Stomach smooth muscle (tissue), 2 donors: ENCODE measurements at regions not wholly inside any gene's neighbourhood (a gene's known extent, or its start where the extent isn't known, plus 50 kb on each side); places are given as distances from the start of the nearest gene placed in this dataset.
"Not testable (repeated sequence)": the region's sequence is repeated elsewhere in the genome, so short reads cannot be mapped to it uniquely, and the experiment has no call there.

Experiments
- H3K27ac ChIP-seq: one replicate; pipeline ENCODE4 v1.7.0; 2013; ENCODE audit warnings: mild to moderate bottlenecking, low read length, inconsistent platforms
- H3K27me3 ChIP-seq, 2 donors: one replicate each; pipeline ENCODE4 v1.7.0; 2013; ENCODE audit warnings: low read length in 2 of 2; ENCODE audit not compliant: insufficient read depth in 2 of 2, control insufficient read depth in 1 of 2
- H3K36me3 ChIP-seq, 2 donors: one replicate each; pipeline ENCODE4 v1.7.0; 2013; ENCODE audit warnings: low read length in 2 of 2; ENCODE audit not compliant: control insufficient read depth in 2 of 2, insufficient read depth in 2 of 2
- H3K4me1 ChIP-seq: one replicate; pipeline ENCODE4 v1.7.0; 2013; ENCODE audit warnings: low read length; ENCODE audit not compliant: control insufficient read depth, insufficient read depth
- H3K4me3 ChIP-seq, 2 donors: one replicate each; pipeline ENCODE4 v1.7.0; 2013; ENCODE audit warnings: low read length in 2 of 2
- H3K9ac ChIP-seq, 2 donors: one replicate each; pipeline ENCODE4 v1.7.0; 2013; ENCODE audit warnings: low read length in 2 of 2, mild to moderate bottlenecking in 1 of 2
- H3K9me3 ChIP-seq, 2 donors: one replicate each; pipeline ENCODE4 v1.7.0; 2013; ENCODE audit warnings: low read length in 2 of 2; ENCODE audit not compliant: control insufficient read depth in 2 of 2
- donor health status: healthy.
- donor health status: Pancreatic carcinoma.

DNA sequence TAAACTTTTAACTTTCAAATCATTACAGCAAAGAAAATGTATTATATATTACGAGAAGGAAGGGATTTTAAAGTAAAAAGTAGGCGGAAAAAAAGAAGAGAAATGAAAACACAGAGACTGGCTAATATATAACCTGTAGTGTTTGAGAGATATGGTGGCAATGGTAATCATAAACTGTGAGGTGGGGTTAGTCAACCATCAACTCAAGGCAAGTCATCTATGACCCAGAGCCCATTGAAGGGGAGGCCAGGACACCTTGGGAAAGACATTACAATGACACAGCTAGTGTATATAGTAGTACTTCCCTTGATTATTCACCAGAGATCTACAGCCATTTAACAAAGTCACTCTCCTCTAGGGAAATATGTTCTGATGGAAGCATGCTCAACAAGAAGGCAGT is 423.9 kb upstream of the PITX2 start:
- H3K4me3 ChIP-seq = no peak overlapping the region
- H3K36me3 ChIP-seq = no peaks in the 10 kb centered on the region
- H3K9ac ChIP-seq = no peak overlapping the region
- no peak overlapping the region for H3K27ac ChIP-seq
- H3K9me3 ChIP-seq = no peaks in the 10 kb centered on the region
- H3K27me3 ChIP-seq = no peaks in the 10 kb centered on the region
- no peaks in the 10 kb centered on the region for H3K4me1 ChIP-seq

DNA sequence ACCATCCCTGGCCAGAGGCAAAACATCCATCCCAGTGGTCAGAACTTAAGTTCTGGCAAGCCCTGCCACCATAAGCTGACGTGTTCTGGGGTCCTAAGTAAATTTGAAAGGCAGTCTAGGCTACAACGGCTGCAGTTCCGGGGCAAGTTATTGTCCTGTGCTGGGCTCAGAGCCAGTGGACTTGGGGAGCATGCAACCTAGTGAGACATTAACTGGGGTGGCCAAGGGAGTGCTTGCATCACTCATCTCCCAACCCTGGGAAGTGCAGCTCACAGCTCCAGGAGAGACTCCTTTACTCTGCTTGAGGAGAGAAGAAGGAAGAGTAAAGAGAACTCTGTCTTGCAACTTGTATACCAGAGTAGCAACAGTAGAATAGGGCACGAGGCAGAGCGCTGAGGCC is 425.4 kb upstream of the PITX2 start:
- Histone ChIP-seq H3K4me3 (no peak overlapping the region), H3K36me3 (no peaks in the 10 kb centered on the region), H3K9me3 (no peaks in the 10 kb centered on the region), H3K9ac (no peak overlapping the region), H3K27me3 (no peaks in the 10 kb centered on the region), H3K27ac (no peak overlapping the region), H3K4me1 (no peaks in the 10 kb centered on the region)

DNA sequence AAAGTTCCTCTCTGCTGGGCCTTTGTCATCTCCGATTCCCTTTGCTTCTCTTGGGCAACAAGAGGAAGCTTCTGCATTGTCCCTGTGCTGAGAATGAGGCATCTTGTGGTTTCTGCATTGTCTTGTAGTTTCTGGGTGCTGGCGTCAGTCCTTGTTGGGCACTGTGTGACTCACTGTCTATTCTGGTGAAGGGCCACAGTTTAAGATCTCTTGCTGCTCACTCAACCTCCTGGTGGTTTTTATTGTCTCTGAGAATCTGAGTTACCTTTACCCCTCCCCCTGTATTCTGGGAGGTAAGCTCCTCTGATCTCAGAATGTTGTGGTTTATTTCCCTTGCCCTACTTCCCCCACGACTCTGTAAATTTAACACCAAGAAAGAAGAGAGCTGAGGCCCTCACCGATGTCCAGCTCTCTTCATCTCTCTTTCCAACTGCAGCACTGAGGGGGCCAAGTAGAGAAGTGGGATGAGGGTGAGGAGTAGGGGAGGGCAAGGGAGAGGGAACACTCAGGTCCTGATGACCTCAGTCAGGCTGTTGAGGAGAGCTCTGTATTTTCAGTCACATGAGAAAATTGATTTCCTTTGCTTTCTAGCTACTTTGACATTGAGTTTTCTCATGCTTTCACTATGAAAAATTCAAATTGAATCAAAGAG is 441.6 kb upstream of the PITX2 start:
- Histone ChIP-seq H3K9ac (no peak overlapping the region), H3K36me3 (no peaks in the 10 kb centered on the region), H3K4me3 (no peak overlapping the region), H3K9me3 (no peaks in the 10 kb centered on the region), H3K27me3 (no peaks in the 10 kb centered on the region), H3K4me1 (no peaks in the 10 kb centered on the region), H3K27ac (no peak overlapping the region)

DNA sequence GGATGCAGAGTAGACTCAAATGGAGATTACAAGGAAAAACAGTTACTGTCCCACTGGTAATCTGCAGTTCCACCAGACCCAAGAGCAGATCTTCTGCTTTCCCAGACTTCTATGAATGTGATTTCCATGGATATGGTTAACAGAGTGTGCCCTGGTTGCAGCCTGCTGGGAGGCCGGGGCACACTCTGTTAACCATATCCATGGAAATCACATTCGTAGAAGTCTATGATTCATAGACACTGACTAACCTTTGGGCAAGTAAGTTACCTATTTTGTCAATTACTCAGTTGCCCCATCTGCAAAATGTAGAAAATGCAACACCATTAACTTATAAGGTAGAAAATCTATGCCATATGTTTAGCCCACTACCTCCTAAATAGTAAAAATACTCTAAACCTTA is 443.1 kb upstream of the PITX2 start:
- no peaks in the 10 kb centered on the region for H3K27me3 ChIP-seq
- H3K4me1 ChIP-seq = no peaks in the 10 kb centered on the region
- no peak overlapping the region for H3K9ac ChIP-seq
- H3K27ac ChIP-seq = no peak overlapping the region
- H3K36me3 ChIP-seq = no peaks in the 10 kb centered on the region
- H3K9me3 ChIP-seq = no peaks in the 10 kb centered on the region
- no peak overlapping the region for H3K4me3 ChIP-seq

DNA sequence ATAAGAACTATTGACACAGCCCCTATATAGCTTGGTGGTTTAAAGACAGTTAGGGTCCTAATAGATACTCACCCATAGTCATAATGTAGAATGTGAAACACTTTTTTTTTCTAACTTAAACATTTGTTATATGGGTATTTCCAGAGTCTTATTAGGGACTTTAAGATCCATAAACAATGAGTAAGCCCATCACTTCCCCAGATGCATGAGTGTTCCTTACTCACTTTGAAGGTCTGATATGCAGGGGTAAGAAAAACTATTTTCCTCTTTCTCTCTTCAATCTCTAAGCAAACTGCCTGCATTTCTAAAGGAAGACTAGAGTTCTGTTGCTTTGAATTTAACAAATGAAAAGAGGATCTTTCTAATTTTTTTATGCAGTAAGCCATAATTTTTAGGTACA is 443.6 kb upstream of the PITX2 start:
- Histone ChIP-seq H3K9me3 (no peaks in the 10 kb centered on the region), H3K4me3 (no peak overlapping the region), H3K36me3 (no peaks in the 10 kb centered on the region), H3K27me3 (no peaks in the 10 kb centered on the region), H3K9ac (no peak overlapping the region), H3K27ac (no peak overlapping the region), H3K4me1 (no peaks in the 10 kb centered on the region)

DNA sequence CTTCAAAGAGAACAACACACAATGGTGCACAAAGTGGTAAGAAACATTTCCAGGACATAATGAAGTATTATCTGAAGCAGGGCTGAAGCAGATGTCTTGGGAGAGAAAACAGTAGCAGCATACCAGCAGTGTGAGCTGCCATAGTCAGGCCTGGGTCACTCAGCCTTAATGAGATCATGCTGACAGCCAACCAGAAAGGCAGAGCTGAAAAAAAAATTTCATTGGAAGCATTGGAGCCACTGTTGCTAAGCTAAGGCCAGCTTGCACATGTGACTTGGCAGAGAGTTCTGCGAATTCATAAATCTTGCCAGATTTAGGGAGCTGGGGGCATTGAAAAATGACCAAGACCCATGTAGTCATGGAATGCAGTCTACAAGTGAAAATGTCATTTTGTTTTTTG is 444.0 kb upstream of the PITX2 start:
- H3K27me3 ChIP-seq = no peaks in the 10 kb centered on the region
- no peaks in the 10 kb centered on the region for H3K9me3 ChIP-seq
- no peaks in the 10 kb centered on the region for H3K4me1 ChIP-seq
- no peak overlapping the region for H3K9ac ChIP-seq
- H3K4me3 ChIP-seq = no peak overlapping the region
- no peak overlapping the region for H3K27ac ChIP-seq
- no peaks in the 10 kb centered on the region for H3K36me3 ChIP-seq

DNA sequence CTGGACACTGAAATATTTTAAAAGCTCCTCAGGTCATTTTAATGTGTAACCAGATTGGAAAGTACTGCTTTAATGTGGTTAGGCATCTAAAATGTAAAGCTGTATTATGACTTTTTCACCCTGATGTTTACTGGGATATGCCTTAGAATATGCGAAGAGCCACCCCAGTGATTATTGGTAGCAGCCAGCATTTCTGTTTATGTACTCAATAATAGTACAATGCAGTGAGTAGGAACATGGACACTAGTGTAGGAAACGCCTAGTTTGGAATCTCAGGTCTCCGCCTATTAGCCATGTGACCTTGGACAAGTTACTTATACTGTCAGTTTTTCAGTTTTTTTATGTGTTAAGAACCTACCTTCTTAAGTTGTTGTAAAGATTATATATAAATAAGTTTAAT is 446.0 kb upstream of the PITX2 start:
- Histone ChIP-seq H3K4me3 (no peak overlapping the region), H3K27me3 (no peaks in the 10 kb centered on the region), H3K36me3 (no peaks in the 10 kb centered on the region), H3K9me3 (no peaks in the 10 kb centered on the region), H3K9ac (no peak overlapping the region), H3K4me1 (no peaks in the 10 kb centered on the region), H3K27ac (no peak overlapping the region)

DNA sequence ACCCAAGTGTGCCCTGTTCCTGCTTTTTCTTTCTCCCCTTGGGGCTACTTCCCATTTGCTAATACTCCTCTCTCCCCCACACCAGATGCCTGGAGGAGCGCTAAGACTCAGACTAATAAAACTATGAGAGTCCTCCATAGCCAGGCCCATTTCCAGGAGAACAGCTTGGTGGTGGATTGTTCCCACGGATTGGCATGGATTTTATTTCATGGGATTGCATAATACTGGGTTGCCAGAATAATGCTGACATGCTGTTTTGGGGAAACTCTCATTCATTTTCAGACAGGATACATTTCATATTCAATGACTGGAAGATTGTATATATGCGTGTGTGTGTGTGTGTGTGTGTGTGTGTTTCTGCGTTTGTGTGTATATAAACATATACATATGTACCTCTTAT is 447.5 kb upstream of the PITX2 start:
- H3K27me3 ChIP-seq = no peaks in the 10 kb centered on the region
- no peak overlapping the region for H3K27ac ChIP-seq

DNA sequence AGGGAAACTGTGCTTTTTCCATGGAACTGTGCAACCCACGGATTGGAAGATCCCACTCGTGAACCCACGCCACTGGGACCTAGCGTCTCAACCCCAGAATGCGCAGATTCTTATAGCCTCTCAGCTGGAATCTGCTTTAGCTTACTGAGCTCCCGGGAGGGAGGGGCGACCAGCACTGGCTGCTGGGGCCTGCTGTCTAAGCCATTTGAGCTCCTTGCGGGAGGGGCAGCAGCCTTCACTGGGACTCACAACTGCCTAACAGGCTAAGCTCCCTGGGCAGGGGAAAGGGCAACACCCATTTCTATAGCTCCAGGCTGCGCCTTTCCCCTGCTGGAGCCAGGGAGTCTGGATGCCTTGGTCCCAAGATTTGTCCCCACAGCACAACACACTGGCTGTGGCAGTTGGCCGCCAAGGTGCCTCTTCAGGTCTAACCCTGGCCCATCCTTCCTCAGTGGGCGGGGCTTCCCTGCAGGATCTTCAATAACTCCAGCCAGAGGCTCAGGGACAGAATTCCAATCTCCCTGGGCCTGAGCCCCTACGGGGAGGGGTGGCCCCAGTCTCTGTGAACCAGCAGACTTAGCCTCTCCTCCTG is 451.7 kb upstream of the PITX2 start:
- Histone ChIP-seq H3K4me1 (no peaks in the 10 kb centered on the region), H3K9me3 (no peaks in the 10 kb centered on the region), H3K9ac (no peak overlapping the region), H3K4me3 (no peak overlapping the region), H3K27me3 (no peaks in the 10 kb centered on the region), H3K36me3 (no peaks in the 10 kb centered on the region), H3K27ac (no peak overlapping the region)

More for the DNA sequence above, 447.5 kb upstream of the PITX2 start:
- H3K9ac ChIP-seq = no peak overlapping the region
- no peaks in the 10 kb centered on the region for H3K36me3 ChIP-seq
- no peaks in the 10 kb centered on the region for H3K9me3 ChIP-seq
- H3K4me1 ChIP-seq = no peaks in the 10 kb centered on the region
- H3K4me3 ChIP-seq = no peak overlapping the region

DNA sequence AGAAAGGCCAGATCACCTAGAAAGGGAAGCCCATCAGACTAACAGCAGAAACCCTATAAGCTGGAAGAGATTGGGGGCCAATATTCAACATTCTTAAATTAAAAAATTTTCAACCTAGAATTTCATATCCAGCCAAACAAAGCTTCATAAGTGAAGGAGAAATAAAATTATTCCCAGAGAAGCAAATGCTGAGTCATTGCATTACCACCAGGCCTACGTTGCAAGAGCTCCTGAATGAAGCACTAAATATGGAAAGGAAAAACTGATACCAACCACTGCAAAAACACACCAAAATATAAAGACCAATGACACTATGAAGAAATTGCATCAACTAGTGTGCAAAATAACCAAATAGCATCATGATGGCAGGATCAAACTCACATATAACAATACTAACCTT is 453.4 kb upstream of the PITX2 start:
- H3K4me3 ChIP-seq, H3K9me3 ChIP-seq, H3K36me3 ChIP-seq, H3K9ac ChIP-seq, H3K27me3 ChIP-seq, H3K27ac ChIP-seq, H3K4me1 ChIP-seq: not testable (repeated sequence)

DNA sequence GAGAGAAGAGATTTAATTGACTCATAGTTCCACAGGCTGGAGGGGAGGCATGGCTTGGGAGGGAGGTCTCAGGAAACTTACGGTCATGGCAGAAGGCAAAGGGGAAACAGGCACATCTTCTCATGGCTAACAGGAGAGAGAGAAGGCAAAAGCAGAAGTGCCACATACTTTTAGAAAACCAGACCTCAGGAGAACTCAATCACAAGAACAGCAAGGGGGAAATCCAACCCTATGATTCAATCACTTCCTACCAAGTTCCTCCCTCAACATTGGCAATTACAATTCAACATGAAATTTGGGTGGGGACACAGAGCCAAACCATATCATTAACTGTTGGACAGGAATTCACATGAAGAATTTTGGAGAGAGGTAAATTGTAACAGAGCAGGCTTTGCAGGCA is 485.3 kb upstream of the PITX2 start:
- no peaks in the 10 kb centered on the region for H3K36me3 ChIP-seq
- no peak overlapping the region for H3K4me3 ChIP-seq
- no peak overlapping the region for H3K27ac ChIP-seq
- no peaks in the 10 kb centered on the region for H3K4me1 ChIP-seq
- H3K9ac ChIP-seq = no peak overlapping the region
- no peaks in the 10 kb centered on the region for H3K27me3 ChIP-seq
- no peaks in the 10 kb centered on the region for H3K9me3 ChIP-seq
